H9 (cell line): ENCODE measurements at regions not wholly inside any gene's neighbourhood (a gene's known extent, or its start where the extent isn't known, plus 50 kb on each side); places are given as distances from the start of the nearest gene placed in this dataset.

Experiments
- DNase-seq: peaks from one replicate; pipeline ENCODE4 v3.0.0-alpha.2; 2017
- H2AFZ ChIP-seq: one replicate; pipeline ENCODE4 v1.6.1; 2013; ENCODE audit warnings: mild to moderate bottlenecking, low read length, control low read depth, moderate library complexity
- H2AK5ac ChIP-seq: 2 replicates; pipeline ENCODE4 v1.6.1; 2013; ENCODE audit warnings: low read length, control low read depth, mixed read lengths; ENCODE audit not compliant: insufficient read length
- H2BK120ac ChIP-seq: one replicate; pipeline ENCODE4 v1.6.1; 2013; ENCODE audit warnings: low read depth, mild to moderate bottlenecking, low read length, control low read depth, inconsistent platforms; ENCODE audit not compliant: poor library complexity, severe bottlenecking
- H2BK12ac ChIP-seq: 2 replicates; pipeline ENCODE4 v1.6.1; 2013; ENCODE audit warnings: low read length, control low read depth, mixed read lengths, low read depth; ENCODE audit not compliant: insufficient read length
- H2BK15ac ChIP-seq: 2 replicates; pipeline ENCODE4 v1.6.1; 2013; ENCODE audit warnings: low read depth, low read length, control low read depth
- H2BK20ac ChIP-seq: one replicate; pipeline ENCODE4 v1.6.1; 2013; ENCODE audit warnings: low read depth, mild to moderate bottlenecking, low read length, control low read depth, inconsistent platforms; ENCODE audit not compliant: poor library complexity, severe bottlenecking
- H2BK5ac ChIP-seq: 2 replicates; pipeline ENCODE4 v1.6.1; 2013; ENCODE audit warnings: low read length, control low read depth, mixed read lengths; ENCODE audit not compliant: insufficient read length
- H3K14ac ChIP-seq: 2 replicates; pipeline ENCODE4 v1.6.1; 2013; ENCODE audit warnings: low read length, control low read depth; ENCODE audit not compliant: insufficient read depth
- H3K18ac ChIP-seq: 2 replicates; pipeline ENCODE4 v1.6.1; 2013; ENCODE audit warnings: low read depth, mild to moderate bottlenecking, mixed read lengths, low read length, control low read depth; ENCODE audit not compliant: insufficient read length
- H3K23ac ChIP-seq: 2 replicates; pipeline ENCODE4 v1.6.1; 2013; ENCODE audit warnings: low read length, control low read depth, mixed read lengths, low read depth; ENCODE audit not compliant: insufficient read length
- H3K23me2 ChIP-seq: 2 replicates; pipeline ENCODE4 v1.6.1; 2013; ENCODE audit warnings: low read depth, mild to moderate bottlenecking, mixed read lengths, low read length, control low read depth; ENCODE audit not compliant: insufficient read length, poor library complexity, severe bottlenecking
- H3K27ac ChIP-seq: 2 replicates; pipeline ENCODE4 v1.5.1; 2013; ENCODE audit warnings: low read length, control low read depth, mixed read lengths, low read depth; ENCODE audit not compliant: insufficient read length
- H3K27me3 ChIP-seq: 2 replicates; pipeline ENCODE4 v1.6.1; 2013; ENCODE audit warnings: low read length, control low read depth, inconsistent platforms; ENCODE audit not compliant: insufficient read depth
- H3K4ac ChIP-seq: 2 replicates; pipeline ENCODE4 v1.6.1; 2013; ENCODE audit warnings: low read depth, mild to moderate bottlenecking, control low read depth, inconsistent platforms, low read length, moderate library complexity
- H3K4me1 ChIP-seq: 2 replicates; pipeline ENCODE4 v1.6.1; 2013; ENCODE audit warnings: low read length, control low read depth, inconsistent platforms; ENCODE audit not compliant: insufficient read depth
- H3K4me2 ChIP-seq: 2 replicates; pipeline ENCODE4 v1.6.1; 2013; ENCODE audit warnings: low read length, control low read depth, mixed read lengths; ENCODE audit not compliant: insufficient read length, insufficient read depth
- H3K56ac ChIP-seq: 2 replicates; pipeline ENCODE4 v1.6.1; 2013; ENCODE audit warnings: low read depth, mild to moderate bottlenecking, mixed read lengths, low read length, control low read depth; ENCODE audit not compliant: insufficient read length
- H3K79me1 ChIP-seq: 2 replicates; pipeline ENCODE4 v1.6.1; 2013; ENCODE audit warnings: low read depth, mild to moderate bottlenecking, moderate library complexity, low read length, control low read depth, inconsistent platforms; ENCODE audit not compliant: insufficient read depth, poor library complexity, severe bottlenecking
- H3K79me2 ChIP-seq: 2 replicates; pipeline ENCODE4 v1.6.1; 2013; ENCODE audit warnings: low read length, control low read depth, inconsistent platforms; ENCODE audit not compliant: insufficient read depth
- H3K9ac ChIP-seq: 2 replicates; pipeline ENCODE4 v1.6.1; 2013; ENCODE audit warnings: low read length, control low read depth, mixed read lengths; ENCODE audit not compliant: insufficient read length; ENCODE audit errors: extremely low read depth
- H3K9me3 ChIP-seq: one replicate; pipeline ENCODE4 v1.6.1; 2013; ENCODE audit warnings: low read depth, low read length, inconsistent platforms; ENCODE audit not compliant: control insufficient read depth
- H3T11ph ChIP-seq: one replicate; pipeline ENCODE4 v1.6.1; 2013; ENCODE audit warnings: mild to moderate bottlenecking, low read length, control low read depth, inconsistent platforms
- H4K20me1 ChIP-seq: one replicate; pipeline ENCODE4 v1.6.1; 2013; ENCODE audit not compliant: control insufficient read depth, insufficient read length, insufficient read depth
- H4K5ac ChIP-seq: 2 replicates; pipeline ENCODE4 v1.6.1; 2013; ENCODE audit warnings: low read depth, mild to moderate bottlenecking, mixed read lengths, low read length, control low read depth; ENCODE audit not compliant: insufficient read length
- H4K8ac ChIP-seq: replicated peaks from 2 replicates; pipeline ENCODE4 v1.6.1; 2013; ENCODE audit warnings: low read length, control low read depth, mixed read lengths, low read depth; ENCODE audit not compliant: insufficient read length
- H4K91ac ChIP-seq: 2 replicates; pipeline ENCODE4 v1.6.1; 2013; ENCODE audit warnings: low read depth, mild to moderate bottlenecking, moderate library complexity, mixed read lengths, low read length, control low read depth; ENCODE audit not compliant: insufficient read length
- H3K27ac Mint-ChIP-seq, 3 experiments: 2 replicates in 2 of 3; 3 replicates in 1 of 3; pipeline ENCODE4 v1.8.0; 2020 to 2021; ENCODE audit warnings: mixed read lengths in 3 of 3, mild to moderate bottlenecking in 1 of 3, moderate library complexity in 1 of 3
- H3K27me3 Mint-ChIP-seq: 2 replicates; pipeline ENCODE4 v1.8.0; 2021; ENCODE audit warnings: low read depth, mild to moderate bottlenecking, moderate library complexity, mixed read lengths
- H3K36me3 Mint-ChIP-seq, 3 experiments: 2 replicates in 2 of 3; 3 replicates in 1 of 3; pipeline ENCODE4 v1.8.0; 2020 to 2021; ENCODE audit warnings: low read depth in 3 of 3, mixed read lengths in 3 of 3; ENCODE audit not compliant: insufficient read depth in 1 of 3
- H3K4me1 Mint-ChIP-seq, 2 experiments: 2 replicates each; pipeline ENCODE4 v1.8.0; 2020; ENCODE audit warnings: mixed read lengths in 2 of 2
- H3K4me3 Mint-ChIP-seq, 2 experiments: 2 replicates in 1 of 2; 3 replicates in 1 of 2; pipeline ENCODE4 v1.8.0; 2020 to 2021; ENCODE audit warnings: mild to moderate bottlenecking in 2 of 2, mixed read lengths in 2 of 2, moderate library complexity in 1 of 2
- H3K9me3 Mint-ChIP-seq, 2 experiments: 2 replicates in 1 of 2; 3 replicates in 1 of 2; pipeline ENCODE4 v1.8.0; 2020; ENCODE audit warnings: mild to moderate bottlenecking in 2 of 2, mixed read lengths in 2 of 2, moderate library complexity in 1 of 2
- CTCF ChIP-seq: fragments of 200-600 bp; sonication (generic); conservative IDR thresholded peaks from 3 replicates; pipeline ENCODE4 v1.8.0; 2021; ENCODE audit warnings: antibody characterized with exemption, mild to moderate bottlenecking
- WGBS: extraction: QIAGEN DNeasy Blood & Tissue Kit; methylation state at CpG from one replicate; pipeline ENCODE4 v1.1.7; 2013; ENCODE audit warnings: missing lambda C conversion rate, low lambda C conversion rate, mixed read lengths; ENCODE audit not compliant: insufficient read length; ENCODE audit errors: extremely low coverage; 5-methylcytosine and 5-hydroxymethylcytosine counted together

GRCh38 chr1:8255712-8256111, 62.2 kb upstream of the SLC45A1 start:
- peaks cover 0 to 4% of the 10 kb centered on the region in 2 experiments; a peak in 2 of 5 replicates for H3K9me3 Mint-ChIP-seq
- H3K27ac Mint-ChIP-seq = no peak overlapping the region

More at GRCh38 chr1:8255712-8256111, 62.2 kb upstream of the SLC45A1 start:
- Histone ChIP-seq H3K14ac (no peak overlapping the region), H2AK5ac (no peak overlapping the region), H3K23me2 (no peaks in the 10 kb centered on the region), H2BK20ac (no peak overlapping the region), H3K9ac (no peak overlapping the region), H3K4me1 (no peaks in the 10 kb centered on the region; the same call in 1 of the 2 replicates), H2BK12ac (no peak overlapping the region), H2BK15ac (no peak overlapping the region), H2AFZ (no peak overlapping the region), H4K5ac (no peak overlapping the region), H3K79me1 (no peaks in the 10 kb centered on the region), H3K18ac (no peak overlapping the region), H4K8ac (no peak overlapping the region), H4K91ac (no peak overlapping the region), H3K9me3 (no peaks in the 10 kb centered on the region), H3K27ac (no peak overlapping the region), H3K4me2 (no peak overlapping the region), H3K56ac (no peak overlapping the region), H2BK5ac (no peak overlapping the region), H3K79me2 (no peaks in the 10 kb centered on the region), H3K23ac (no peak overlapping the region), H3T11ph (no peak overlapping the region), H4K20me1 (no peaks in the 10 kb centered on the region), H3K4ac (no peak overlapping the region), H3K27me3 (no peaks in the 10 kb centered on the region), H2BK120ac (no peak overlapping the region)
- no peak for DNase-seq
- TF ChIP-seq CTCF = no peak
- no CpG with 5 or more reads among the region's 5 CpGs for WGBS
- Mint-ChIP-seq H3K27me3 (peaks cover 5% of the 10 kb centered on the region), H3K36me3 (no peaks in the 10 kb centered on the region; a peak in 1 of 7 replicates), H3K4me1 (peaks cover 16 to 23% of the 10 kb centered on the region in 2 experiments), H3K4me3 (no peak overlapping the region)
